Nephron (organoid): ENCODE measurements at regions not wholly inside any gene's neighbourhood (a gene's known extent, or its start where the extent isn't known, plus 50 kb on each side); places are given as distances from the start of the nearest gene placed in this dataset.

Experiments used
- H3K27ac Mint-ChIP-seq, 3 experiments: 2 replicates each; pipeline ENCODE4 v1.8.0; 2020; ENCODE audit warnings: mixed read lengths in 3 of 3, mild to moderate bottlenecking in 2 of 3, moderate library complexity in 1 of 3
- H3K27me3 Mint-ChIP-seq: 2 replicates; pipeline ENCODE4 v1.8.0; 2021; ENCODE audit warnings: low read depth, mild to moderate bottlenecking, moderate library complexity, mixed read lengths
- H3K36me3 Mint-ChIP-seq: 2 replicates; pipeline ENCODE4 v1.8.0; 2020; ENCODE audit warnings: low read depth, mixed read lengths
- H3K4me1 Mint-ChIP-seq: 2 replicates; pipeline ENCODE4 v1.8.0; 2020; ENCODE audit warnings: mixed read lengths
- H3K4me3 Mint-ChIP-seq, 3 experiments: 2 replicates each; pipeline ENCODE4 v1.8.0; 2020; ENCODE audit warnings: mild to moderate bottlenecking in 3 of 3, mixed read lengths in 3 of 3, moderate library complexity in 2 of 3
- H3K9me3 Mint-ChIP-seq: 2 replicates; pipeline ENCODE4 v1.8.0; 2020; ENCODE audit warnings: mixed read lengths
- CTCF ChIP-seq, 3 experiments: fragments of 200-600 bp; sonication (generic); IDR thresholded peaks; one replicate each; pipeline ENCODE4 v1.5.0; 2021; ENCODE audit warnings: antibody characterized with exemption in 3 of 3; ENCODE audit not compliant: unreplicated experiment in 3 of 3

GRCh38 chr18:75507636-75508035 is 80.1 kb upstream of the SMIM21 start:
- Mint-ChIP-seq H3K9me3 (peaks cover 14% of the 10 kb centered on the region), H3K4me1 (no peaks in the 10 kb centered on the region), H3K4me3 (no peak overlapping the region), H3K27ac (no peak overlapping the region), H3K27me3 (no peaks in the 10 kb centered on the region), H3K36me3 (no peaks in the 10 kb centered on the region)
- no peak for TF ChIP-seq CTCF (IDR thresholded peaks at IDR 0.05; ENCODE audit: unreplicated experiment in 3 of 3)

DNA sequence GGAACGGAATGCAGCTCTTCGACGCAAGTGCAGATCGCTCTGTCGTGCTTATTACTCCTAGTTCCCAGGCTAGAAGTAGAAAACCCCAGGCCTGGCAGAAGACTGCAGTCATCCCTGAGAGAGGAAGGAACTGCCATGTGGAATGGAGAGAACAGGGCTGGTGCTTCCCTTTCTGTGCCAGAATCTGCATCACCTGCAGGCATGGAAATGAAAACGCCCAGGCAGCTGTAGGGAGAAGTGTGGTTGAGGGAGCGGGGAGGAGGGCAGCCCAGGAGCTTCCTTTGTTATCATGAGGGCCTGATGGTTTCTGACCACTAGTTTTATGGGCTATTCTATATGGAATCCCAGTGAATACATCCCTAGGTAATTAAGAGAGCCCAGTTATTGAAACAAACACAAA is 79.4 kb upstream of the SMIM21 start:
- no peaks in the 10 kb centered on the region for H3K27me3 Mint-ChIP-seq
- no peaks in the 10 kb centered on the region for H3K4me1 Mint-ChIP-seq
- H3K4me3 Mint-ChIP-seq: no peak overlapping the region
- H3K36me3 Mint-ChIP-seq: no peaks in the 10 kb centered on the region
- no peak for TF ChIP-seq CTCF (IDR thresholded peaks at IDR 0.05; ENCODE audit: unreplicated experiment in 3 of 3)
- H3K9me3 Mint-ChIP-seq: peaks cover 8% of the 10 kb centered on the region
- no peak overlapping the region for H3K27ac Mint-ChIP-seq

DNA sequence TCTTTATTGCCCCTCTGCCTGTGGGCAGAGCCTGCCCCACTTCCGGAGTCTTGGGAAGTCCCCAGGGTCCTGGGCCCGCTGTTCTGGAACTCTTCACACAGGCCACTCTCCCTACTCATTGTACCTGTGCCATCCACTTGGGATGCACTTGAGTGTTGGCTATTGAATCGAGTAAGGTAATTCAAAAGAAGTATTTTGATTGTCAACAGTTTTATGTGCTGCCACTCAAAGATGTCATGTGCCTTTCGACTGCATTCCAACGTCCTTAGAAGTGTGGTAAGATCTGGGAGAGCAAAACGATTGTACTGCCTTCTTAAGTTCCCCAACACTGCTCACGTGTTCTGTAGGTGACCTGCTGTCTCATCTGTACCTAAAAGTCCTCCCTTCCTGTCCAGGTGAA is 77.0 kb upstream of the SMIM21 start:
- Mint-ChIP-seq H3K27ac (no peak overlapping the region), H3K27me3 (no peaks in the 10 kb centered on the region), H3K9me3 (no peaks in the 10 kb centered on the region), H3K4me1 (no peaks in the 10 kb centered on the region), H3K4me3 (no peak overlapping the region), H3K36me3 (no peaks in the 10 kb centered on the region)
- no peak for TF ChIP-seq CTCF (IDR thresholded peaks at IDR 0.05; ENCODE audit: unreplicated experiment in 3 of 3)

- no peaks in the 10 kb centered on the region for H3K4me1 Mint-ChIP-seq
- no peaks in the 10 kb centered on the region for H3K36me3 Mint-ChIP-seq
- H3K4me3 Mint-ChIP-seq: no peak overlapping the region
- no peak overlapping the region for H3K27ac Mint-ChIP-seq
- no peaks in the 10 kb centered on the region for H3K9me3 Mint-ChIP-seq
- no peak for TF ChIP-seq CTCF (IDR thresholded peaks at IDR 0.05; ENCODE audit: unreplicated experiment in 3 of 3)
- H3K27me3 Mint-ChIP-seq: no peaks in the 10 kb centered on the region
Measured at GRCh38 chr18:75503615-75504014, 76.1 kb upstream of the SMIM21 start.

DNA sequence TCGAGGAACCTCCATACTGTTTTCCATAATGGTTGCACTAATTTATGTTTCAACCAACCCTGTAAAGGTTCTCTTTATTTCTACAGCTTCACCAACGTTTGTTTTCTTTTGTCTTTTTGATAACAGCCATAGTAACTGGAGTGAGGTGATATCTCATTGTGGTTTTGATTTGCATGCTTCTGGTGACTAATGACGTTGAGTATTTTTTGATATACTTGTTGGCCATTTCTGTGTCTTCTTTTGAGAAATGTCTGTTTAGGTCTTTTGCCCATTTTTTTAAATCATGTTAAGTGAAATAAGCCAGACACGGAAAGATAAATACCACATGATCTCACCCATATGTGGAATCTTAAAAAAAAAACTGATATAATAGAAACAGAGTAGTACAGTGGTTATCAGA is 74.8 kb upstream of the SMIM21 start:
- Mint-ChIP-seq H3K27ac (no peak overlapping the region), H3K27me3 (no peaks in the 10 kb centered on the region), H3K9me3 (no peaks in the 10 kb centered on the region), H3K36me3 (no peaks in the 10 kb centered on the region), H3K4me1 (no peaks in the 10 kb centered on the region), H3K4me3 (no peak overlapping the region)
- TF ChIP-seq CTCF (IDR thresholded peaks at IDR 0.05; ENCODE audit: unreplicated experiment in 3 of 3): no peak

- no peak overlapping the region for H3K4me3 Mint-ChIP-seq
- no peaks in the 10 kb centered on the region for H3K27me3 Mint-ChIP-seq
- no peaks in the 10 kb centered on the region for H3K4me1 Mint-ChIP-seq
- no peaks in the 10 kb centered on the region for H3K9me3 Mint-ChIP-seq
- TF ChIP-seq CTCF (IDR thresholded peaks at IDR 0.05; ENCODE audit: unreplicated experiment in 3 of 3): no peak
- no peak overlapping the region for H3K27ac Mint-ChIP-seq
- H3K36me3 Mint-ChIP-seq: no peaks in the 10 kb centered on the region
Measured at GRCh38 chr18:75500545-75500944, 73.0 kb upstream of the SMIM21 start.
